Hindlimb muscle (tissue), 1 donor: ENCODE measurements at regions not wholly inside any gene's neighbourhood (a gene's known extent, or its start where the extent isn't known, plus 50 kb on each side); places are given as distances from the start of the nearest gene placed in this dataset.
"Not testable (repeated sequence)": the region's sequence is repeated elsewhere in the genome, so short reads cannot be mapped to it uniquely, and the experiment has no call there.

Experiments
- DNase-seq: peaks from one replicate; pipeline ENCODE4 v3.0.0-alpha.2; 2013

DNA sequence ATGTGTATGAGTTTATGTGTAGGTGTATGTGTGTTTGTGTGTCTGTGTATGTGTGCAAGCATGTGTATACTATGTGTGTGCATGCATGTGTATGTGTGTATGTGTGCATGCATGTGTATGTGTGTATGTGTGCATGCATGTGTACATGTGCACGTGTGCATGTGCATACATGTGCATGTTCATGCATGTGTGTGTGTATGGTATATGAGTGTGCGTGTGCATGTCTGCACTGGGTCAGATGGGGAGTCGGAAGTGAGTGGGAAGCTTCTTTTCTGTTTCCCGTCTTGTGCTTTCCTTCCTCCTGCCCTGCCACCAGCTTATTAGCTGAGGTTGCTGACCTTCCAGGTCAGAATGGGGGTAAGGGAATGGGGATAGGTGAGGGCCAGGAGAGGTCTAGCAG, 174.7 kb downstream of the MAP2K4 start:
- DNase-seq: no peak

DNA sequence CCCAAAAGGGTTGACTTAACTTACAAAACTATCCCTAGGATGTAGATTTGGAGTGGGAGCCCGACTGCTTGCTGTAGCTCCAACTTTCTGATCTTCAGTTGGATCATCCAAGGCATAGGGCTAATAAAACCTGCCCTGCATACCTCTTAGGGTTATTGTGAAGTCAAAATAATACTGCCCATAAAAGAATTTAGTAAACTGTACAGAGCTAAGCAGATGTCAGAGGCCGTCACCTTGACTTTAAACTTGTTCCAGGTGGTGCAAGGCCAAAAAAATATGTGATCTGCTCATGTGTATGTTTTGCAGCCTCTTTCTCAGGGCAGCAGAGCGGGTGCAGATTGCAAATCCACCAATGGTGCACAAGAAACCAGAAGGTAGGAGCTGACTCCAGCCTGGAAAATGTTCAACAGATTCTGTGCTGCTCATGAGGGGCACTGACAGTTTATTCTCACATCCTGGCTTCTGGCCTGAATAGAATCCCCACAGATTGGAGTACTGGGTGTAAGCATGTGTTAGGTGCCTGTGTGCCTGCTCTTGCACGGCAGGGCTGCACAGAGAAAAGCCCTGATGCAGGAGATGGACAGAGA, 180.7 kb downstream of the MAP2K4 start:
- DNase-seq: no peak

DNA sequence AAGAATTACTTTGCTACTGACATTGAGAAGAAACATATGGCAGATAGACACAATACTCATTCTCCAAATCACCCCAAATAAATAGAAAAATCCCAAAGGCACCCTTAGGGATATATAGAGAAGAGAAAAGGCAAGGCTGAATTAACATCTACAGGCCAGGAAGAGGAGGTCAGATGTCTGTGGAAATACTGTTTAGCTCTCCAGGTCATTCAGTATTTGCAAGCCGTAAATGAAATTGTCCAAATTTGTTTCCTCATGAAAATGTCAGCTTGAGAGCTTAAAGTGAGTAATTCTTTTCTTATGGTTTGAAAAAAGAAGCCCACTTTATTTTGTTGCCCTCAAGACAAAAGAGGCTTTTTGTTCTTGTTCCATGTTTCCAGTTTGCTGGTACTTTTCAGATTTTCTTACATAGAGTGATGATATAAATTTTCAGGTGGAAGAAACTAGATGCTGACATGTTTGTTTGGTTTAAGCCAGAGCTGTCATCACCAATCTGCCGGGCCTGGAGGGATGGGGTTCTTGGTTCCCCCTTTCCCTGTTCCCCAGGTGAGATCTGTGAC, 189.0 kb downstream of the MAP2K4 start:
- no peak for DNase-seq

GRCh38 chr17:12220714-12221439, 200.2 kb downstream of the MAP2K4 start:
- DNase-seq: not testable (repeated sequence)

GRCh38 chr17:12222392-12222791, 201.7 kb downstream of the MAP2K4 start:
- no peak for DNase-seq

- DNase-seq: no peak
These were observed 206.9 kb downstream of the MAP2K4 start for GRCh38 chr17:12227547-12227946.

DNA sequence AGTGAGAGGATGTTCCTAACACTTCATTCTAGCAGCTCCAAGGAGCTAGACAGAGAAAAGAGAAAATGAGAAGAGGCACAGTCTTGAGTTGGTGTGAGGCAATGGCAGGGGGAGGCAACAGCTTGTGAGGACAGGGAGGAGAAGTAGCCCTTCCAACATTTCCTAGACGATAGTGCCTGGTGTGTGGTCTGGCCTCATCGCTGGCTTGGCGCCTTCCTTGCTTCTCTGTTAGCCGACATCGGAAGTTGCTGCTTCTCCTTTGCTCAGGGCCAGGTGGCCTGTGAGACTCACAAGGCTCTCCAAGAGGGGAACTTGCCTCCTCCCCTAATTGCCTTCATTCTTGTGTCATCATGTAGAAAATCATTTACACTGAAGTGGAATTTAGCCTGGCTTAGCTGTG, 208.7 kb downstream of the MAP2K4 start:
- DNase-seq: no peak

- no peak for DNase-seq
These were observed 210.0 kb downstream of the MAP2K4 start for GRCh38 chr17:12230481-12231354.

DNA sequence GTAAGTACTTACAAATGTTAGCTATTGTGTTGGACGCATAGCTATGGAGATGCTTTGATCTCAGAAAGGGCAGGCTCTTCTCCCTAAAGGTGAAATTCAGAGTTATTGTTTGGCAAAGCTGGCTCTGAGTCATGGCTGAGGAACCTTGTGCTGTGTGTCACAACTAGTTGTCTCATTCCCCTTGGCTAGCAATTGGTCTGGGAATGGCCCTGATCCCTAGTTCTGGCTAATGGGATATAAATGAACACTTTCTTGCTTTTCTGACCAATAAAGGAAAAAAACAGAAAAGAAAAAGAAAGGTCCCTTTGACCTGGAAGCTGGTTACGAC, 210.6 kb downstream of the MAP2K4 start:
- no peak for DNase-seq

DNA sequence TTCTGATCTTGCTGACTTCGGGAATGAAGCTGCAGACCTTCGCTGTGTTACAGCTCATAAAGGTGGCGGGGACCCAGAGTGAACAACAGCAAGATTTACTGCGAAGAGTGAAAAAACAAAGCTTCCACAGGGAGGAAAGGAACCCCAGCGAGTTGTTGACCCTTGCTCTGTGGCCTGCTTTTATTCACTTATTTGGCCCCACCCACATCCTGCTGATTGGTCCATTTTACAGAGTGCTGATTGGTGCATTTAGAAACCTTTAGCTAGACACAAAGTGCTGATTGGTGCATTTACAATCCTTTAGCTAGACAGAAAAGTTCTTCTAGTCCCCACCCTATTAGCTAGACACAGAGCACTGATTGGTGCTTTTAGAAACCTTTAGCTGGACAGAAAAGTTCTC, 218.3 kb downstream of the MAP2K4 start:
- DNase-seq: not testable (repeated sequence)

DNA sequence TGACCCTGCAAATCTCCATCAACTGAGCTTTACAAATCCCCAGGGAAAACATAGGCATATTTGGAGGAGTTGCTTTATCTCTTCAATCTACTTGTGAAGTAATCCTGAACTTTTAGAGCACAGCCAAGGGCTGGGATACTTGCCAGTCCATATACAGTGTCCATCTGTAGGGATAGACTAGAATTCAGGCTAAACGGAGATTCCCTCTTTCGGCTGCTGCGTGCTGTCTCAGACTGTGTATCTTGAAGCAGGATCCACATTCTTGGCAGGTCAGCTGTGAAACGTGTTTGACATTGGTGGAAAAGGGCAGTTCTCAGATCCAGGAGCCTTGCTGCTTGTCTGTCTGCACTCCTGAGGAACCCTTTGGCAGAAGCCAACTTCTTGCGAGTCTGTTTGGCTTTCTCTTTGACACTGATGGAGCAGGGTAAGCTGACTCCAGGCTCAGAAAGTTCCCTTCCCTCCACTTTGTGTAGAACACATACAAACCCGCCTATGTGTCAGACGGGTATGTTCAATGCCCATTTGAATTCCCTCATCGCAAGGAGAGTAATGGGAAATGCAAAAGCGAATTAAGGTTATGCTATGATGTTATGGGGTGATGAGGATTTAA, 221.8 kb downstream of the MAP2K4 start:
- peak; percentile 49 for DNase-seq

DNA sequence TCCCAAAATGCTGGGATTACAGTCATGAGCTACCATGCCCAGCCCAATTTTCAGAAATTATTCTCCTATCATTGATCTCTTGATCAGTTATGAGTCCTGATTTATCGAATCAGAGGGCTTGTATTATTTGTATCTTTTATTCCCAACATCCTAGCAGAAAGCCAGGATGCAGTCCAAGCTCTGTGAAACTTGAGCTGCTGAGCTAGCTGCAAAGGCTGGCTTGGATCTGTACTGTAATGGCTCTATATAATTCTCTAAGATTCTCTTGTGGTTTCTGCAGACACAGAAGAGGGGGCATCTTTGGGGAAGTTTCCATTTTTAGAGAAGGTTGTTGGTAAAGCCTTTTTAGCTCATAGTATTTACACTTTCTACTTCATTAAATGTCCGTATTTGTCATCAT, 227.1 kb downstream of the MAP2K4 start:
- peak; percentile 37 for DNase-seq

DNA sequence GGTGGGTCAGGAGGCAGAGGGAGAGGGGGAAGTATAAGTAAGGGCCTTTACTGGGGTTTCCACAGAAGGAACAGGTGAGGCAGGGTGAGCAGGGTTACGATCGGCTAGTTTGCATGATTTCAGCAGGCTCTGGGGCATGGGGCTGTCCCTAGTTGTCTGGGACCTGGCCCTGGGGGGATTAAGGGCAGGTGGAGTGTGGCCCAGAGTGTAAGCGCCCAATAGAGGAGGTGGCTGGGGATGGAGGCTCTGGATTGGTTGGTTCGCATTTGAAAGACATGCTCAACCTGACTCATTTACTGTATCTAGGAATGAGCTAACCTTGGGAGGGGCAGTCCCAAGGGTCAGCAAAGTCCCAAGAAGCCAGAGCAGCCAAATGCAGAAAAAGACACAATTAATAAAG, 230.3 kb downstream of the MAP2K4 start:
- no peak for DNase-seq

- DNase-seq: no peak
These were observed 231.8 kb downstream of the MAP2K4 start for GRCh38 chr17:12252462-12252861.

- no peak for DNase-seq
These were observed 233.8 kb downstream of the MAP2K4 start for GRCh38 chr17:12254460-12254859.

- peak; percentile 73 for DNase-seq
These were observed 235.8 kb downstream of the MAP2K4 start for GRCh38 chr17:12256380-12256995.

DNA sequence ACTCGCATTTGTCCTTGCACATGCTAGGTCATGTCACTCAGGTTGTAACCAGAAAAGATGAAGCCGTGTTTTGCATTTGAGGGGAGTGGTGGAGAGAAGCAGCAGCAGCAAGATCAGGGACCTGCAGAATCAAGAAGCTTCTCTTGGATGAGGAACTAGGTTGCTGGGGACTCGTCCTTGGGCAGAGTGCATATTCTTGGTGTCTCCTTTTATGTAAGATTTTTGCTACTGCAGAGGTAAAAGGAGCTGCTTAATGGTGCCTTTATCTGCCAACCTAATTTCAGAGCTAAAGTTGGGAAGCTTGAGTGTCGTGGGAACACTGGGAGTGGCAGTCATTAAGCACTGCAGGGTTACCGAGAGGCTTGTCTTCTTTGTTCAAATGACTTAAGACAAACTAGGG, 236.5 kb downstream of the MAP2K4 start:
- no peak for DNase-seq

- no peak for DNase-seq
These were observed 240.7 kb downstream of the MAP2K4 start for GRCh38 chr17:12261354-12261753.

DNA sequence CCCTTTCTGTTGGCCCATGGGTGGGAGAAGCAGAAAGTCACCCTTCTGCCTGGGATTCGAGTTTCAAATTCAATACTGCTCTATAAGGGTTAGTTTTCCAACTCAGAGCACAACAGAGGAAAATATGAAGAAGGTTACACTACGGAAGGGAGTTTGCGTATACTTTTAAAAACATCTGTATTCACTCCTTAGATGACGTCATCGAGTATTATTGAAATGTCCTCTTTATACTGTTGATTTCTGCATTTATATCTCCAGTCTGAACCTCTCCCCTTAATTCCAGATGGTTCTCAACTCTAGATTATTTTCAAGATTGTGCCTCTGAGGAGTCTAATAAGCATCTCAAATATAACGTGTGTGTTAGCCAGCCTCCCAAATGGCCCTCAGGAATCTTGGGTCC, 249.1 kb downstream of the MAP2K4 start:
- DNase-seq: no peak

GRCh38 chr17:12277827-12278226, 257.1 kb downstream of the MAP2K4 start:
- no peak for DNase-seq

- no peak for DNase-seq
These were observed 261.4 kb downstream of the MAP2K4 start for GRCh38 chr17:12282056-12282455.

GRCh38 chr17:12287953-12288352, 267.3 kb downstream of the MAP2K4 start:
- no peak for DNase-seq

DNA sequence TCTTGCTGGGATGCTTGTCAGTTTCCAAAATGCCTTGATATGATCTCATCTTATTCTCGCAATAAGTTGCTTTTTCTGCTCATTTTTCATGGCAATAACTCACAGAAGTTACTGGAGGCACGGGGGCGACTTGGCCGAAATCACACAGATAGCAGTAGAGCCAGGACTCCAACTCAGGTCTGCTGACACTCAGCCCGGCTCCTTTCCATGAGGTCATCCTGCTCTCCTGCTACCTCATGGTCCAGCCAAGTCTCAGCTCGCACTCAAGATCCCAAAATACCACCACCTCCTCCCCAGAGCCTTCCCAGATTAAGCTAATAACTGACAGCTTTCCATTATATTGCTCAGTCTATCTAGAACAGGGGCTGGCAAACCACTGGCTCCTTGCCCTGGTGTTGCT, 269.5 kb downstream of the MAP2K4 start:
- DNase-seq: no peak
